Spleen (tissue), 7 donors: ENCODE measurements at regions not wholly inside any gene's neighbourhood (a gene's known extent, or its start where the extent isn't known, plus 50 kb on each side); places are given as distances from the start of the nearest gene placed in this dataset.

ENCODE experiments used
- CTCF ChIP-seq, 11 experiments: fragments of 200-600 bp in 7 of 11; fragments of 450-650 bp in 4 of 11; sonication (generic) in 4 of 11; IDR thresholded peaks in 8 of 11; conservative IDR thresholded peaks in 3 of 11; 1 replicate in 7 of 11; 2 replicates in 4 of 11; pipeline versions ENCODE4 v1.4.0 to v1.8.0; 2016 to 2021; ENCODE audit warnings: antibody characterized with exemption in 11 of 11, inconsistent platforms in 4 of 11, mild to moderate bottlenecking in 1 of 11
- POLR2AphosphoS5 ChIP-seq, 3 donors: sonication (generic); formaldehyde crosslinking; IDR thresholded peaks; one replicate each; pipeline ENCODE4 v1.5.1; 2017; ENCODE audit warnings: antibody characterized with exemption in 3 of 3
- donor health status: DM: no; HTN: no; CAD: no; lungs with moderate emphysema.
- donor health status: DM: no; HTN: no; CAD: no.
- donor health status: DM: no; HTN: no; CAD: no.

- TF ChIP-seq POLR2AphosphoS5 (IDR thresholded peaks at IDR 0.05) = no peak
- TF ChIP-seq CTCF (IDR thresholded peaks at IDR 0.05 in 8 of 11, conservative IDR thresholded peaks at IDR 0.05 in 3 of 11) = no peak
These were observed 190.6 kb downstream of the IGLL1 start for GRCh38 chr22:23389271-23390071.
